ENCODE measurements at regions not wholly inside any gene's neighbourhood (a gene's known extent, or its start where the extent isn't known, plus 50 kb on each side); places are given as distances from the start of the nearest gene placed in this dataset.

DNA sequence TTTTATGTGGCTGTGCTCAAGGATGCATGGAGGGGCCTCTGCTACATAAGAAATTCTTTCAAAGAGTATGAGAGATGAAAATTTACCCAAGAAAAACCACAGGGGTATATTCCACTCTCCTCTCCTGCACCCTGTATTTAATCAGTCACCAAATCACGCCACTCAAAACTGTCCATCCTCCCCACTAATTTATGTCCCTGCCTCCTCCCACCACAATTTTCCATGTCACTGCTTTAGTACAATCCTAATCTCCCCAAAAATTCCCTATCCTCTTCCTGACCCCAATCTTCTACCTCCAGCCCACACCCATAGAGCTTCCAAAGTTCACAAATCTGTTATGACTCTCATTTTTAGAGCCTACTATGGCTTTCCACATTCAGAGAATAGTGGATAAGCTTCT is 125.2 kb upstream of the CDH6 start:
- H3K36me3 ChIP-seq (ENCODE audit: low read depth, missing control alignments): no peaks in the 10 kb centered on the region
- intact Hi-C loops (cut with DNase I; ENCODE audit: low total_unique reads): no loop called here
- WGBS, 2 donors: 64 to 100% methylated on average over 1 of the region's 1 CpG
- no peaks in the 10 kb centered on the region for H3K27me3 ChIP-seq
- H3K4me1 ChIP-seq: no peaks in the 10 kb centered on the region
- H3K4me3 ChIP-seq: no peak overlapping the region
- no peaks in the 10 kb centered on the region for H3K9me3 ChIP-seq
- H3K27ac ChIP-seq: no peak overlapping the region
- DNase-seq: no peak
- no peak for TF ChIP-seq POLR2A (IDR thresholded peaks at IDR 0.05)
- TF ChIP-seq, protein P1, sequence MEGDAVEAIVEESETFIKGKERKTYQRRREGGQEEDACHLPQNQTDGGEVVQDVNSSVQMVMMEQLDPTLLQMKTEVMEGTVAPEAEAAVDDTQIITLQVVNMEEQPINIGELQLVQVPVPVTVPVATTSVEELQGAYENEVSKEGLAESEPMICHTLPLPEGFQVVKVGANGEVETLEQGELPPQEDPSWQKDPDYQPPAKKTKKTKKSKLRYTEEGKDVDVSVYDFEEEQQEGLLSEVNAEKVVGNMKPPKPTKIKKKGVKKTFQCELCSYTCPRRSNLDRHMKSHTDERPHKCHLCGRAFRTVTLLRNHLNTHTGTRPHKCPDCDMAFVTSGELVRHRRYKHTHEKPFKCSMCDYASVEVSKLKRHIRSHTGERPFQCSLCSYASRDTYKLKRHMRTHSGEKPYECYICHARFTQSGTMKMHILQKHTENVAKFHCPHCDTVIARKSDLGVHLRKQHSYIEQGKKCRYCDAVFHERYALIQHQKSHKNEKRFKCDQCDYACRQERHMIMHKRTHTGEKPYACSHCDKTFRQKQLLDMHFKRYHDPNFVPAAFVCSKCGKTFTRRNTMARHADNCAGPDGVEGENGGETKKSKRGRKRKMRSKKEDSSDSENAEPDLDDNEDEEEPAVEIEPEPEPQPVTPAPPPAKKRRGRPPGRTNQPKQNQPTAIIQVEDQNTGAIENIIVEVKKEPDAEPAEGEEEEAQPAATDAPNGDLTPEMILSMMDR (IDR thresholded peaks at IDR 0.05): no peak

DNA sequence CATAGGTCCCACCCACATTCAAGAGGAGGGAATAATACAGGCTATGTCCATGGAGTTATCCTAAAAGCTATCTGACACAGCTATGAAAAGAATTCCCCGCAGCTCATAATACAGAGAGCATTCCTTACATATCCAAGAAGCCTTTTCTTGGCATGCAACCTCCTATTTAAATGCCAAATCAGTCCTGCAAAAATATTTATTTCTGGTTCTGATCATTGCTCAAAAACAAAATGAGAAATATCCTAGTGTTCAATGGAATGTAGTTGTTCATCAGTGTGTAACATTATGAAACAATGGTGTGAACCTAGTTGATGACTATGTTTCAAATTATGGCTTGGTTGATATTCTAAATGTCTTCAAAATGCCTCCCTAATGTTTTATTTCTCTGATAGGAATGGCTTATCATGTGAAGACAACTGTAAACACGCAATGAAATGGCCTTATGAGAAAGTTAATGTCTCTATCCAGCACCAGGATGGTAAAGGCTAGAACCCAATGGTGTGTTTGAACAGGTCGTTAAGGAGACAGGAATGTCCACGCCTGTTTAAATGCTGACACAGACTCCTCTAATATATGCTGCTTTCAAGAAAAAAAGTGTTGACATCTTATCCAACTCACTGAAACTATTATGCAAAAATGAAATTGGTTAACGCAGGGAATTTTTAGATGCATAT is 126.7 kb upstream of the CDH6 start:
- 43 to 49% methylated on average over 5 of the region's 5 CpGs for WGBS, 2 donors
- Histone ChIP-seq H3K27ac (no peak overlapping the region), H3K4me1 (no peaks in the 10 kb centered on the region), H3K4me3 (no peak overlapping the region), H3K36me3 (ENCODE audit: low read depth, missing control alignments) (no peaks in the 10 kb centered on the region), H3K9me3 (no peaks in the 10 kb centered on the region), H3K27me3 (no peaks in the 10 kb centered on the region)
- intact Hi-C loops (cut with DNase I; ENCODE audit: low total_unique reads): no loop called here
- TF ChIP-seq, protein P1 (IDR thresholded peaks at IDR 0.05): no peak
- TF ChIP-seq POLR2A (IDR thresholded peaks at IDR 0.05): no peak
- no peak for DNase-seq

DNA sequence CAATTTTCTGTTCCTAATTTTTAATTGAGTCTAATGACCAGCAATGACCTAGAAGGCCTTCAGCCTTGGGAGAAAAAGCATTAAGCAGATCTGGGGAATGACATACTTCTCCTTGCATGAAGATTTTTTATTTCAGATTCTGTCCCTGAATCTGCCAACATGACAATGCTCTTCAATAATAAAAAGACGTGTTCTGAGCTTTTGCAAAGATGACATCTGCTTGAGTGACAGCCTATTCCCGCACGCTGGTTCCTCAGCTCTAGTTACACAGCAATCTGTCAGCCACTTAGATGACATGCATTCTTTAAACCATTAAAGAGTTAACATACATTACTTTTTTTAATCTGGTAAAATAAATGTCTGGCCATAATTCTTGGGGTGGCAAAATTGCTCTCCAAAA is 129.3 kb upstream of the CDH6 start:
- intact Hi-C loops (cut with DNase I; ENCODE audit: low total_unique reads): no loop called here
- DNase-seq: no peak
- no peak overlapping the region for H3K4me3 ChIP-seq
- H3K9me3 ChIP-seq: no peaks in the 10 kb centered on the region
- 66 to 70% methylated on average over 3 of the region's 3 CpGs for WGBS, 2 donors
- no peaks in the 10 kb centered on the region for H3K36me3 ChIP-seq (ENCODE audit: low read depth, missing control alignments)
- no peak overlapping the region for H3K27ac ChIP-seq
- no peaks in the 10 kb centered on the region for H3K4me1 ChIP-seq
- H3K27me3 ChIP-seq: no peaks in the 10 kb centered on the region
- TF ChIP-seq, protein P1 (IDR thresholded peaks at IDR 0.05): no peak
- TF ChIP-seq POLR2A (IDR thresholded peaks at IDR 0.05): no peak

DNA sequence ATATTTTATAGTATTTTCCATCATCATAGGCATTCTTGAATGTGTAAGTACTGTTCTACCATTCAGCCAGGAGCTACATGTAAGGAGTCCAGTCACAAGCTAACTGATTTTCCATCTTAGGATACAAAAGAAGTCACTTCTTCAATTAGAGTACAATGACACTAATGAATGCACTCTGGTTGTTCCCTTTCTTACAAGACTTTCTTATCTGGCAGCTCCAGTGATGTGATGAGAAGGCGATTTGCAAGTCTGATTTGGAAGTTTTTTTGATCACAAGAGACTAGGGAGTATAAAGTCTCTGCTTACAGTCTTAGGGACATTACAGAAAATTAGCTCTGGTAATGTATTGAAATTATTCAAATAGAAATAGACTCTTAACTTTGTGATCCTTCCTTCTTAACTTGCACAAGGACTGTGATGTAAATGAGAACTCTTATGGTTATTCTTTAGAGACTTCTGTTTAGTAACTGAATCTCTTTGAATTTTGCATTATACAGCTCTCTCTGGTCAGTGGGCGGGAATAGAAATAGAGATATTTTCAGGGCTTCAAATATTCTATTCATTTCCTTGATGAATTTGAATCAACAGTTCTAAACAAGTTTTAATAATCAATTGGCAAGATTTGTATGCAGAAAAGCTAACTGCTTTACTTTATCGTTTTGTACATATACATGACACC is 130.4 kb upstream of the CDH6 start:
- Histone ChIP-seq H3K9me3 (no peaks in the 10 kb centered on the region), H3K36me3 (ENCODE audit: low read depth, missing control alignments) (no peaks in the 10 kb centered on the region), H3K27ac (no peak overlapping the region), H3K27me3 (no peaks in the 10 kb centered on the region), H3K4me3 (no peak overlapping the region), H3K4me1 (no peaks in the 10 kb centered on the region)
- TF ChIP-seq, protein P1 (IDR thresholded peaks at IDR 0.05): no peak
- no peak for TF ChIP-seq POLR2A (IDR thresholded peaks at IDR 0.05)
- intact Hi-C loops (cut with DNase I; ENCODE audit: low total_unique reads): no loop called here
- WGBS, 2 donors: 86 to 91% methylated on average over 3 of the region's 3 CpGs
- DNase-seq: no peak

DNA sequence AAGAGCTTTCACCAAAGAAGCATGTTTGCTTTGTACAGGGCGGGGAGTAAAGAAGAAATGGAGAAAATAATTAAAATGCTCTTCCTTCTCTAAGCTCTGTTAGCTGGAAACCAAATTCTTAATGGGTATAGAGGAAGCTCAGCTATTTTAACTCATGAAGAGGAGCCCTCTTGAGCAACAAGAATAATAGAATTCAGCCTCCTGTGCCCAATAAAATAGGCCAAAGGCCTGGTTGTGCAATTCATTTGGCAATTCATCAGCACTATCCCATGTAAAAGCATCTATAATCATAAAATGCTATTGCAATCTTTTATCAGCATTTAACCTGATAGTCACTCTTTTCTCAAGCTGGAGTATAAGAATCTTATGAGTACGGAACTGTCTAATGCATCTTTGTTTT is 133.6 kb upstream of the CDH6 start:
- no peaks in the 10 kb centered on the region for H3K27me3 ChIP-seq
- intact Hi-C loops (cut with DNase I; ENCODE audit: low total_unique reads): no loop called here
- 85 to 86% methylated on average over 2 of the region's 2 CpGs for WGBS, 2 donors
- no peaks in the 10 kb centered on the region for H3K4me1 ChIP-seq
- TF ChIP-seq, protein P1 (IDR thresholded peaks at IDR 0.05): no peak
- TF ChIP-seq POLR2A (IDR thresholded peaks at IDR 0.05): no peak
- no peaks in the 10 kb centered on the region for H3K36me3 ChIP-seq (ENCODE audit: low read depth, missing control alignments)
- no peak for DNase-seq
- no peaks in the 10 kb centered on the region for H3K9me3 ChIP-seq
- no peak overlapping the region for H3K4me3 ChIP-seq
- no peak overlapping the region for H3K27ac ChIP-seq

Data from testis (tissue), 2 donors.